GM12878 (cell line): ENCODE measurements at regions not wholly inside any gene's neighbourhood (a gene's known extent, or its start where the extent isn't known, plus 50 kb on each side); places are given as distances from the start of the nearest gene placed in this dataset.

ENCODE experiments used
- ATAC-seq: fragments of 200-7000 bp; cut with Tn5 transposase; 3 replicates; pipeline ENCODE4 v1.9.1; 2020; ENCODE audit warnings: mild to moderate bottlenecking, moderate library complexity
- BruUV-seq: library from RNA; stranded (reverse); fragments of 400-500 nt; replicated peaks from 2 replicates; lab custom pipeline; 2021; lab: Mats Ljungman, UMichigan
- CTCF ChIA-PET: fragments of 300-600 bp; sonication (Branson Sonifier 250); formaldehyde crosslinking; extraction: SDS; loops from one replicate; lab custom pipeline; 2021; ENCODE audit warnings: inconsistent platforms; lab: Yijun Ruan, JAX
- POLR2A ChIA-PET: fragments of 350-600 bp; formaldehyde crosslinking; extraction: SDS; loops from one replicate; lab custom pipeline; 2021; ENCODE audit warnings: inconsistent platforms; lab: Charles Lee
- RAD21 ChIA-PET: fragments of 300-600 bp; sonication (Branson Sonifier 250); formaldehyde crosslinking; loops from one replicate; lab custom pipeline; 2023; ENCODE audit warnings: antibody characterized with exemption; ENCODE audit not compliant: unreplicated experiment; lab: Charles Lee
- SMC1A ChIA-PET: fragments of 300-600 bp; sonication (Branson Sonifier 250); formaldehyde crosslinking; loops from one replicate; lab custom pipeline; 2023; ENCODE audit not compliant: unreplicated experiment, uncharacterized antibody; lab: Charles Lee
- DNase-seq: peaks from one replicate; pipeline ENCODE4 v3.0.0-alpha.2; 2011; ENCODE audit warnings: low read depth, low spot score
- FAIRE-seq: peaks from 3 replicates; lab custom pipeline; 2011; peaks lifted over from hg19 to GRCh38; lab: Jason Lieb, UNC
- H2AFZ ChIP-seq: 2 replicates; pipeline ENCODE4 v1.6.0; 2011; ENCODE audit warnings: low read depth, low read length, control low read depth; ENCODE audit not compliant: control insufficient read depth
- H3K27ac ChIP-seq: 2 replicates; pipeline ENCODE4 v1.5.1; 2011; ENCODE audit warnings: control low read depth; ENCODE audit not compliant: control insufficient read depth, insufficient read depth
- H3K27me3 ChIP-seq, 2 experiments: replicated peaks in 1 of 2; 2 replicates each; pipeline versions ENCODE4 v1.6.0 to v1.6.1; 2011; ENCODE audit warnings: low read length in 1 of 2; ENCODE audit not compliant: control insufficient read depth in 2 of 2, insufficient read depth in 2 of 2
- H3K36me3 ChIP-seq, 2 experiments: 2 replicates each; pipeline ENCODE4 v1.5.1; 2011; ENCODE audit warnings: low read length in 1 of 2; ENCODE audit not compliant: control insufficient read depth in 2 of 2, insufficient read depth in 2 of 2
- H3K4me1 ChIP-seq: 2 replicates; pipeline ENCODE4 v1.6.1; 2011; ENCODE audit warnings: mild to moderate bottlenecking, low read length, moderate library complexity, mixed read lengths; ENCODE audit not compliant: control insufficient read depth, insufficient read depth
- H3K4me2 ChIP-seq: 2 replicates; pipeline ENCODE4 v1.6.0; 2011; ENCODE audit warnings: control low read depth; ENCODE audit not compliant: control insufficient read depth, insufficient read depth
- H3K4me3 ChIP-seq: fragments of 200-600 bp; sonication (generic); 2 replicates; pipeline ENCODE4 v1.5.1; 2016
- H3K79me2 ChIP-seq: 2 replicates; pipeline ENCODE4 v1.6.0; 2011; ENCODE audit warnings: low read length; ENCODE audit not compliant: control insufficient read depth, insufficient read depth
- H3K9ac ChIP-seq: 2 replicates; pipeline ENCODE4 v1.8.0; 2011; ENCODE audit warnings: low read length, control low read depth, mixed read lengths; ENCODE audit not compliant: control insufficient read depth, insufficient read depth
- H3K9me3 ChIP-seq: replicated peaks from 3 replicates; pipeline ENCODE4 v1.5.1; 2011; ENCODE audit warnings: mild to moderate bottlenecking, low read length; ENCODE audit not compliant: control insufficient read depth, insufficient read depth
- H4K20me1 ChIP-seq: 2 replicates; pipeline ENCODE4 v1.6.0; 2011; ENCODE audit not compliant: control insufficient read depth, insufficient read depth
- EED ChIP-seq: sonication (generic); IDR thresholded peaks from 2 replicates; pipeline ENCODE4 v1.6.1; 2016; ENCODE audit warnings: antibody characterized with exemption, low read depth
- ELK1 ChIP-seq: IDR thresholded peaks from 2 replicates; pipeline ENCODE4 v1.6.1; 2012; ENCODE audit warnings: low read depth, low read length, improper control_type of control experiment
- EP300 ChIP-seq, 2 experiments: fragments of 150-350 bp in 1 of 2; IDR thresholded peaks; 2 replicates each; pipeline ENCODE4 v1.6.1; 2011 to 2012; ENCODE audit warnings: low read depth in 2 of 2, low read length in 2 of 2, borderline replicate concordance in 1 of 2, improper control_type of control experiment in 1 of 2, inconsistent platforms in 1 of 2; ENCODE audit not compliant: control insufficient read depth in 1 of 2
- ESRRA ChIP-seq: IDR thresholded peaks from 2 replicates; pipeline ENCODE4 v1.6.1; 2012; ENCODE audit warnings: mild to moderate bottlenecking, low read length, improper control_type of control experiment
- FOXM1 ChIP-seq: IDR thresholded peaks from 2 replicates; pipeline ENCODE4 v1.6.1; 2012; ENCODE audit warnings: low read depth, mild to moderate bottlenecking, inconsistent platforms, low read length, moderate library complexity
- GATAD2B ChIP-seq: fragments of 450-650 bp; conservative IDR thresholded peaks from 2 replicates; pipeline ENCODE4 v1.6.1; 2017; ENCODE audit warnings: low read depth, mild to moderate bottlenecking, moderate library complexity
- IRF5 ChIP-seq: fragments of 450-650 bp; IDR thresholded peaks from 2 replicates; pipeline ENCODE4 v1.6.1; 2017; ENCODE audit warnings: borderline replicate concordance
- MTA2 ChIP-seq: fragments of 450-650 bp; IDR thresholded peaks from 2 replicates; pipeline ENCODE4 v1.6.1; 2016; ENCODE audit warnings: low read depth, mild to moderate bottlenecking, moderate library complexity
- MYB ChIP-seq: fragments of 150-350 bp; IDR thresholded peaks from 2 replicates; pipeline ENCODE4 v1.6.1; 2014; ENCODE audit warnings: mild to moderate bottlenecking, low read depth, low read length, borderline replicate concordance
- NFXL1 ChIP-seq: fragments of 450-650 bp; IDR thresholded peaks from 2 replicates; pipeline ENCODE4 v1.6.1; 2017; ENCODE audit warnings: antibody characterized with exemption, mild to moderate bottlenecking, borderline replicate concordance
- RELB ChIP-seq: fragments of 450-650 bp; IDR thresholded peaks from 2 replicates; pipeline ENCODE4 v1.6.1; 2017; ENCODE audit warnings: low read depth, mild to moderate bottlenecking, moderate library complexity
- RUNX3 ChIP-seq: IDR thresholded peaks from 2 replicates; pipeline ENCODE4 v1.6.1; 2012; ENCODE audit warnings: low read length, inconsistent platforms
- SMAD5 ChIP-seq: IDR thresholded peaks from 2 replicates; pipeline ENCODE4 v1.6.1; 2016; ENCODE audit warnings: antibody characterized with exemption, low read depth
- SUPT20H ChIP-seq: IDR thresholded peaks from 2 replicates; pipeline ENCODE4 v1.6.1; 2011; ENCODE audit warnings: low read depth, mild to moderate bottlenecking, low read length, moderate library complexity, borderline replicate concordance; ENCODE audit not compliant: control insufficient read depth
- USF1 ChIP-seq: IDR thresholded peaks from 2 replicates; pipeline ENCODE4 v1.6.1; 2011; ENCODE audit warnings: borderline replicate concordance, low read depth, mild to moderate bottlenecking, moderate library complexity, mixed read lengths, low read length; ENCODE audit not compliant: insufficient read depth; ENCODE audit errors: extremely low read length
- ZNF207 ChIP-seq: fragments of 450-650 bp; IDR thresholded peaks from 2 replicates; pipeline ENCODE4 v1.6.1; 2014; ENCODE audit warnings: antibody characterized with exemption, mild to moderate bottlenecking, borderline replicate concordance
- WGBS: methylation state at CpG from one replicate; pipeline ENCODE4 v1.1.6; 2016; ENCODE audit warnings: low lambda C conversion rate; ENCODE audit not compliant: insufficient replicate concordance, insufficient coverage; ENCODE audit errors: missing lambda C conversion rate; 5-methylcytosine and 5-hydroxymethylcytosine counted together
- in situ Hi-C: fragments of 300-500 bp; cut with MboI; formaldehyde crosslinking; loops from 9 replicates; pipeline ENCODE4 v1.14.3; 2018; ENCODE audit warnings: mixed read lengths
- intact Hi-C: fragments of 100-400 bp; cut with micrococcal nuclease; formaldehyde crosslinking; loops from one replicate; pipeline ENCODE4 v1.14.2; 2022; ENCODE audit not compliant: unreplicated experiment

- POLR2A ChIA-PET = no interaction called here
- H3K4me1 ChIP-seq = no peaks in the 10 kb centered on the region
- no peak for FAIRE-seq
Measured at GRCh38 chr16:5580772-5581171, 483.2 kb upstream of the EEF2KMT start.

More at GRCh38 chr16:5580772-5581171, 483.2 kb upstream of the EEF2KMT start:
- H3K4me2 ChIP-seq = no peak overlapping the region
- no peaks in the 10 kb centered on the region; the same call in 2 of the 3 replicates for H3K9me3 ChIP-seq
- no peaks in the 10 kb centered on the region for H4K20me1 ChIP-seq
- intact Hi-C loops = no loop called here
- 34% methylated on average over 6 of the region's 6 CpGs for WGBS
- ATAC-seq = no peak
- no peak overlapping the region for H3K9ac ChIP-seq
- no peaks in the 10 kb centered on the region for H3K79me2 ChIP-seq
- no peak overlapping the region for H3K27ac ChIP-seq
- TF ChIP-seq ZNF207 (no peak), RELB (no peak), RUNX3 (no peak), SUPT20H (no peak), ESRRA (no peak), MYB (no peak), GATAD2B (no peak), USF1 (no peak), IRF5 (no peak), SMAD5 (no peak), EP300 (IDR thresholded peaks at IDR 0.05; ENCODE audit: borderline replicate concordance in 1 of 2, control insufficient read depth in 1 of 2, low read depth in 2 of 2, low read length in 2 of 2) (no peak), ELK1 (no peak), MTA2 (no peak), EED (no peak), FOXM1 (no peak), NFXL1 (no peak)
- TF ChIP-seq, all 136 proteins: peak for 0
- no TSS peak for BruUV-seq
- no peak for DNase-seq
- in situ Hi-C loops = no loop called here
- ChIA-PET CTCF (interaction anchor here (0.6 kb wide), 1 partner anchor 1095 kb away, joined by 3 read pairs; no protein-coding TSS in a partner anchor), SMC1A (interaction anchor here (0.7 kb wide), 1 partner anchor 31 kb away, joined by 5 read pairs; no protein-coding TSS in a partner anchor), RAD21 (no interaction called here)
- no peaks in the 10 kb centered on the region; a peak in 1 of 4 replicates for H3K36me3 ChIP-seq
- H2AFZ ChIP-seq = no peak overlapping the region
- H3K4me3 ChIP-seq = no peak overlapping the region
- no peaks in the 10 kb centered on the region for H3K27me3 ChIP-seq
